ENCODE measurements at regions not wholly inside any gene's neighbourhood (a gene's known extent, or its start where the extent isn't known, plus 50 kb on each side); places are given as distances from the start of the nearest gene placed in this dataset.

DNA sequence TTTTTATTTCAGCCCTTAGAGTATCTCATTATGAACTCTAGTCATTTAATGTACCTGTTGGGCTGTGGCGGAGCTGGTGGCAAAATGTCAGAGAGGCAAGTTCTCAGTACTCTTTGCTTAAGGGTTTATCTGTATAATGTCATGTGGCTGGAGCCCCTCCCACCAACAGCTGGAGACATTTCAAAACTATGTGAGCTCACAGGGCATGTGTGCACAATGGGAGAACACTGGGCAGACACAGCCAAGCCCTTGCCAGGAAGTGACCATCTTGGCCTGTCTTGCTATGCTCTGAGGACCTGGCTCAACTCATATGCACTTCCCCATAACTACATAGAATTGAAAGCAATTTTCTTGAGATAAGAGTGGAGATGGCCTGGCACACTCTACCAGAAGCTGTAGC is 296.4 kb downstream of the PTPRU start:
- TF ChIP-seq, protein P1, sequence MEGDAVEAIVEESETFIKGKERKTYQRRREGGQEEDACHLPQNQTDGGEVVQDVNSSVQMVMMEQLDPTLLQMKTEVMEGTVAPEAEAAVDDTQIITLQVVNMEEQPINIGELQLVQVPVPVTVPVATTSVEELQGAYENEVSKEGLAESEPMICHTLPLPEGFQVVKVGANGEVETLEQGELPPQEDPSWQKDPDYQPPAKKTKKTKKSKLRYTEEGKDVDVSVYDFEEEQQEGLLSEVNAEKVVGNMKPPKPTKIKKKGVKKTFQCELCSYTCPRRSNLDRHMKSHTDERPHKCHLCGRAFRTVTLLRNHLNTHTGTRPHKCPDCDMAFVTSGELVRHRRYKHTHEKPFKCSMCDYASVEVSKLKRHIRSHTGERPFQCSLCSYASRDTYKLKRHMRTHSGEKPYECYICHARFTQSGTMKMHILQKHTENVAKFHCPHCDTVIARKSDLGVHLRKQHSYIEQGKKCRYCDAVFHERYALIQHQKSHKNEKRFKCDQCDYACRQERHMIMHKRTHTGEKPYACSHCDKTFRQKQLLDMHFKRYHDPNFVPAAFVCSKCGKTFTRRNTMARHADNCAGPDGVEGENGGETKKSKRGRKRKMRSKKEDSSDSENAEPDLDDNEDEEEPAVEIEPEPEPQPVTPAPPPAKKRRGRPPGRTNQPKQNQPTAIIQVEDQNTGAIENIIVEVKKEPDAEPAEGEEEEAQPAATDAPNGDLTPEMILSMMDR (IDR thresholded peaks at IDR 0.05) = no peak
- TF ChIP-seq POLR2AphosphoS5 (IDR thresholded peaks at IDR 0.05) (no peak), POLR2A (IDR thresholded peaks at IDR 0.05) (no peak)
